Progenitor cell of endocrine pancreas (in vitro differentiated cells): ENCODE measurements at regions not wholly inside any gene's neighbourhood (a gene's known extent, or its start where the extent isn't known, plus 50 kb on each side); places are given as distances from the start of the nearest gene placed in this dataset.

Experiments
- DNase-seq: peaks from one replicate; pipeline ENCODE4 v3.0.0; 2021; ENCODE audit warnings: low spot score; ENCODE audit not compliant: unreplicated experiment
- H3K27ac Mint-ChIP-seq: 2 replicates; pipeline ENCODE4 v1.8.0; 2021; ENCODE audit warnings: mild to moderate bottlenecking, moderate library complexity, mixed read lengths
- H3K27me3 Mint-ChIP-seq: 2 replicates; pipeline ENCODE4 v1.8.0; 2021; ENCODE audit warnings: mixed read lengths
- H3K36me3 Mint-ChIP-seq: 2 replicates; pipeline ENCODE4 v1.8.0; 2022; ENCODE audit warnings: mixed read lengths; ENCODE audit not compliant: insufficient read depth
- H3K4me1 Mint-ChIP-seq: 2 replicates; pipeline ENCODE4 v1.8.0; 2021; ENCODE audit warnings: low read depth, mixed read lengths
- H3K4me3 Mint-ChIP-seq: 2 replicates; pipeline ENCODE4 v1.8.0; 2021; ENCODE audit warnings: low read depth, mild to moderate bottlenecking, moderate library complexity, mixed read lengths
- H3K9me3 Mint-ChIP-seq: 2 replicates; pipeline ENCODE4 v1.8.0; 2021; ENCODE audit warnings: low read depth, mixed read lengths
- TF ChIP-seq, protein P1 (sequence below): fragments of 200-600 bp; sonication (generic); IDR thresholded peaks from one replicate; pipeline ENCODE4 v1.5.0; 2021; ENCODE audit warnings: antibody characterized with exemption, mild to moderate bottlenecking; ENCODE audit not compliant: unreplicated experiment

DNA sequence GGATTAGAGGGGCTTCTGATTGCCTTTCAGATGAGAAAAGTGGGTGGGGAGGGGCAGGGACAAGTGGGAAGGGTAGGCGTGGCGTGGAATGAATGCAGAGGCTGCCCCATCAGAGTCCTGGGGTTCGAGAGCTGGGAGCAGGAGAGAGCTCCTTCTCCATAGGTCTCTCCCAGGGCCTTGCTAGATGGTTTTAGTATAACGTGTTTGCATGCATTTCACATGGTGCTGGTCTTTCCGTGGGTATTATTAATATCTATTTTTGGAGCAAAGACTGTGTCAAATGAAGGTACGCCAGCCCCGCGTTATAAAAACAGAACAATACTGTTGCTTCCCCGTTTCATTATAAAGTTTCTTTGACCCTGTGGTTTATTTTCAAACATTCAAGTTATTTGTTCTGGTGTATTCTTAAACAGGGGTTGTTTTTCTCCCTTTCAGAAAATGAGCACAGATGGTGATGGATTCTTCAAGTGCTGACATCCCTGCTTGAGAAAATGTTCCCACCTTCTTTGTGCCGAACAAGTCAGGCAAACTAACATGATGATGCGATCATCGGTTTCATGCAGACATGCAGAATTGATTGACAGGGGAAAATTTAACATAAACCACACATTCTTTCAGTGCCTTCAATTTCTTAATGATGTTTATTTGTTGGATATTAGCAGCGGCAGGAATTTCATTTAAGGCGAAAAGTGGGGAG, 62.1 kb upstream of the ZNF536 start:
- Mint-ChIP-seq H3K27me3 (no peaks in the 10 kb centered on the region), H3K4me1 (peaks cover 54% of the 10 kb centered on the region), H3K27ac (no peak overlapping the region), H3K9me3 (peaks cover 2% of the 10 kb centered on the region), H3K4me3 (no peak overlapping the region), H3K36me3 (peaks cover under 1% of the 10 kb centered on the region)
- TF ChIP-seq, protein P1, sequence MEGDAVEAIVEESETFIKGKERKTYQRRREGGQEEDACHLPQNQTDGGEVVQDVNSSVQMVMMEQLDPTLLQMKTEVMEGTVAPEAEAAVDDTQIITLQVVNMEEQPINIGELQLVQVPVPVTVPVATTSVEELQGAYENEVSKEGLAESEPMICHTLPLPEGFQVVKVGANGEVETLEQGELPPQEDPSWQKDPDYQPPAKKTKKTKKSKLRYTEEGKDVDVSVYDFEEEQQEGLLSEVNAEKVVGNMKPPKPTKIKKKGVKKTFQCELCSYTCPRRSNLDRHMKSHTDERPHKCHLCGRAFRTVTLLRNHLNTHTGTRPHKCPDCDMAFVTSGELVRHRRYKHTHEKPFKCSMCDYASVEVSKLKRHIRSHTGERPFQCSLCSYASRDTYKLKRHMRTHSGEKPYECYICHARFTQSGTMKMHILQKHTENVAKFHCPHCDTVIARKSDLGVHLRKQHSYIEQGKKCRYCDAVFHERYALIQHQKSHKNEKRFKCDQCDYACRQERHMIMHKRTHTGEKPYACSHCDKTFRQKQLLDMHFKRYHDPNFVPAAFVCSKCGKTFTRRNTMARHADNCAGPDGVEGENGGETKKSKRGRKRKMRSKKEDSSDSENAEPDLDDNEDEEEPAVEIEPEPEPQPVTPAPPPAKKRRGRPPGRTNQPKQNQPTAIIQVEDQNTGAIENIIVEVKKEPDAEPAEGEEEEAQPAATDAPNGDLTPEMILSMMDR: no peak
- no peak for DNase-seq

DNA sequence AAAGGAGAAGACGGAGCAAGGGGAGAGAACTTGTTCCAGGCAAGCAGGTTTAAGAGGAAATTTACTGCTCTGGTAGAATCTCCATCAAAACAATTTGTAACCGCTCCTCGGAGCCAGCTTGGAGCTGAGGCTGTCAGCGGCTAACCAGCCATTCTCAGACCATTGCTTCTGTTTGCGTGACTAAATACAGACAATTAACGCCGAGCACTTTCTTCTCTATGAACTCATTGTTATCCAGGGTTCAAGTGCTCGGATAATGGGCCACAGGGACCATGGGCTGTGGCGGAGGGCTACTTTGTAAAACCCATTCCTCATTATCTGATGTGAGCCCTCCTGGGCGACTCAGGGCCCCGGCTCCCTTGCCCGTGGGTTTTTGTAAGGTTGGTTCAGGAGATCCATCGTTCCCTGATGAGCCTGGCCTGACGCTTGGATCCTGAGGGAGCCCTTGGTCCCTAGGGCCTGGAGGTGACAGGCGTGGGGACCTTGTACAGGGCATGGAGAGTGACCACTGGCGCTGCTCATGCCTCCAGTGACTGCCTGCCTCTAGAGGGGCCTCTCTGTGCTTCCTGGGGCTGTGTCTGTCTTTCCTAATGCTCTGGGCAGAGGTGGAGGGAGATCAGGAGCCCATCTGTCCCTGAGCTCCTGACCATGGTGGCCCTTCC, 61.5 kb upstream of the ZNF536 start:
- no peak for DNase-seq
- TF ChIP-seq, protein P1: no peak
- Mint-ChIP-seq H3K27me3 (no peaks in the 10 kb centered on the region), H3K4me1 (peaks cover 48% of the 10 kb centered on the region), H3K9me3 (peaks cover 4% of the 10 kb centered on the region), H3K4me3 (no peak overlapping the region), H3K36me3 (peaks cover 2% of the 10 kb centered on the region), H3K27ac (peak overlapping the region; percentile 67)

DNA sequence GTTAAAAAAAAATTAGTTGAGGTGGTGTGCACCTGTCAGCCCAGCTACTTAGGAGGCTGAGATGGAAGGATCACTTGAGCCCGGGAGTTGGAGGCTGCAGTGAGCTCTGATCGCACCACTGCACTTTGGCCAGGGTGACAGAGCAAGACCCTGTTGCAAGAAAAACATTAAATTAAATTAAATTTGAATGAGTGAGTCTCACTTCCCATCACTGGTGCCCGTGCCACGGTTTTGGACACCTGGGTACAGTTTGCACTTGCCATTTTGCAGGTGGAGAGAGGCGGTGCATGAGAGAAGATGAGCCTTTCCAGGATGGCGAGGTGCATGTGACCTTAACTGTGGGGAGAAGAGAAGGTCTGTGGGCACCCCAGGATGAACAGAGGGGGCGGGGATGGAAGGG, 60.3 kb upstream of the ZNF536 start:
- H3K9me3 Mint-ChIP-seq: peaks cover 4% of the 10 kb centered on the region
- no peak overlapping the region for H3K27ac Mint-ChIP-seq
- H3K4me3 Mint-ChIP-seq: no peak overlapping the region
- TF ChIP-seq, protein P1: no peak
- H3K27me3 Mint-ChIP-seq: no peaks in the 10 kb centered on the region
- DNase-seq: no peak
- H3K36me3 Mint-ChIP-seq: peaks cover 2% of the 10 kb centered on the region
- H3K4me1 Mint-ChIP-seq: peaks cover 39% of the 10 kb centered on the region

DNA sequence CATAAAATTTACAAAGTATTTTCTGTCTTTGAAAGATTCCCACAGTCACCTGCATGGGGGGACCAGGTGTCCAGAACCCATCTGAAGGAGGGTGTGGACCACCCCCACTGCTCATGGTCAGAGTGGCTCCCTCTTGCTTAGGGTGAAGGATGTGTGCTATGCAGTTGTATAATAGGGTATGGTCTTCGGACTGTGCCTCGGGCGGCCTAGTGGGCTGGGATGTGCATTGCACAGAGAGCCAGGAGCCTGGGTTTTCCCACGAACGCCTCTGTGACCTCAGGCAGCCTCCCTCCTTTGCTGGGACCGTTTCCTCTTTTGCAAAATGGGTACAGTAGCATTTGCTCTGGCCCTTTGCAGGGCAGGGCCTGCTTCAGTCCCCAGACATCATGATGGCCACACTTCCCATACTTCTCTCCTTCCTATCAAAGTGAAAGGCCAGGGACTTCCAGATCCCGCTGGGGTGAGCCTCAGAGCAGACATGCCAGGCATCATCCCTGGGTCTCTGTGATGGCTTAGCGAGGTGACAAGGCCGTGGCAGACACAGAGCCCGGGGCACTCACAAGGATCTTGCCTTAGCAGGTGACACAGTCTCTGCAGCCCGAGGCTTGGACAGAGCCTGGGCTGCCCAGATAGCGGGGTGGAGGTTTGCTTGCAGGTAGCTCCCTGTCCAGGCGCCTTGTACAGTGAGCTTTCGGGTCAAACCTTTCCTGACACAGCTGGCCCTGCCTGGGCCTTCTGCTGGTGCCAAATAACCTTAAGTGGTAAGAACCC, 59.4 kb upstream of the ZNF536 start:
- H3K27me3 Mint-ChIP-seq: no peaks in the 10 kb centered on the region
- H3K9me3 Mint-ChIP-seq: peaks cover 4% of the 10 kb centered on the region
- H3K36me3 Mint-ChIP-seq: peaks cover 2% of the 10 kb centered on the region
- H3K27ac Mint-ChIP-seq: no peak overlapping the region
- no peak overlapping the region for H3K4me3 Mint-ChIP-seq
- TF ChIP-seq, protein P1: no peak
- DNase-seq: no peak
- H3K4me1 Mint-ChIP-seq: peaks cover 36% of the 10 kb centered on the region

DNA sequence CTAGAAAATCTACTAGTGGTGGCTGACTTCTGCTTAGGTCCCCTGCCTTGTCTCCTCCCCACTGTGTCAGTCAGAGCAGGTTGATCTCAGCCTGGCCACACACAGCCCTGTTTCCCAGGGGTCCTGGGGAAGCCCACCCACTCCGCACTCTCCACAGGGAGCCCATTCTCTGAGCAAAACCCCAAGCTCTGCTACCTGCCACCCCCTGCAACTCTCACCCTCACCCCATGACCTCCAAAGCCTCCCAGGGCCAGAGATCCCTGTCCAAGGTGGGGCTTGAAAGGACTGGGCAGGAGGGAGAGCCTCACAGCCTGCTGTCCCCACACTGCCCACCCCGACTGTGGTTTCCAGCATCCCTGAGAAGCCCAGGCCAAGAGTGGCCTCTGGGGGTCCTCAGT, 58.8 kb upstream of the ZNF536 start:
- H3K4me3 Mint-ChIP-seq: no peak overlapping the region
- TF ChIP-seq, protein P1: no peak
- no peak for DNase-seq
- peaks cover 2% of the 10 kb centered on the region for H3K36me3 Mint-ChIP-seq
- H3K27ac Mint-ChIP-seq: no peak overlapping the region
- peaks cover 33% of the 10 kb centered on the region for H3K4me1 Mint-ChIP-seq
- H3K9me3 Mint-ChIP-seq: peaks cover 4% of the 10 kb centered on the region
- no peaks in the 10 kb centered on the region for H3K27me3 Mint-ChIP-seq
